SKM-1 treated with dmso at 0.1 percent for 144 hours (cell line): ENCODE measurements at regions not wholly inside any gene's neighbourhood (a gene's known extent, or its start where the extent isn't known, plus 50 kb on each side); places are given as distances from the start of the nearest gene placed in this dataset.

Experiments used
- DNase-seq: peaks from one replicate; lab custom pipeline; 2025; ENCODE audit not compliant: unreplicated experiment; lab: John Stamatoyannopoulos, UW

DNA sequence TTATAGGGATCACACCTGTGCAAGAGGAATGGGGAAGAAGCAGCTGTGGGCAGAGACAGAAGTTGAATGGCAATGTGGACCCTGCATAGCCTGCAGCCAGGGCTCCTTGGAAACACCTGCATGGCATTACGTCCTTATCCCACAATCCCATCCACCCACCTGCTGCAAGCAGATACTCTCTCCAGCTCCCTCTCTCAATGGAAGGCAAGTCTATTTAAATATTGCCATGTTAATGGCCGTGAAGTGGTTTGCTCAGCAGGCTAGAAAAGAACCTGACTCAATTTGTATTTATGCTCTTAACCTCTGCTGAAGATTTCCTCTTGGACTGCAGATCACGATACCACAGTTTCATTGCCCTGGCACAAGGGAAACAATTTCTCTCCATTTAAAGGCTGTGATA lies 417.0 kb downstream of the TYW1 start:
- no peak for DNase-seq

DNA sequence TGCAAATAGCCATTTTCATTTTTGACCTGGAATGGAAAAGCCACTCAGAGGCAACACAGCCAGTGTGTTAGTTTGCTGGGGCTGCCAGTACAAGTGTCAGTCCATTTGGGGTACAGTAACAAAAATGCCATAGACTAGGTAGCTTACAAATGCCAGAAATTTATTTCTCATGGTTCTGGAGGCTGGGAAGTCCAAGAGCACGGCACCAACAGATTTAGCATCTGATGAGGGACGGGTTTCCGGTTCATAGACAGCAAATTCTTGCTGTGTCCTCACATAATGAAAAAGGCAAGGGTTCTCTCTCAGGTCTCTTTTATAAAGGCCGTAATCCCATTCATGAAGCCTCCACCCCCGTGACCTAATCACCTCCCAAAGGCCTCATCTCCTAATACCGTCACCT lies 418.2 kb downstream of the TYW1 start:
- DNase-seq: no peak

DNA sequence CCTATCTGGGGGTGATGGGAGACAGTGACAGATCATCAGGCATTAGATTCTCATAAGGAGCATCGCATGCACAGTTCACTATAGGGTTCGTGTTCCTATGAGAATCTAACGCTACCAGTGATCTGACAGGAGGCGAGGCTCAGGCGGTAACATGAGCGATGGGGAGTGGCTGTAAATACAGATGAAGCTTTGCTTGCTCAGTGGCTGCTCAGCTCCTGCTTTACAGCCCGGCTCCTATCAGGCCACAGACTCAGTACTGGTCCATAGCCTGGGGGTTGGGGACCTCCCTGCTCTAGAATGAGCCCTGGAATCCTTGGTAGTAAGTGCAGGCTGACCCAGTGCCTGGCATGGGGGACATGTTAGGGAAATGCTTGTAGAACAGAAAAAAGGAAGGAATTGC lies 426.0 kb downstream of the TYW1 start:
- DNase-seq: no peak

DNA sequence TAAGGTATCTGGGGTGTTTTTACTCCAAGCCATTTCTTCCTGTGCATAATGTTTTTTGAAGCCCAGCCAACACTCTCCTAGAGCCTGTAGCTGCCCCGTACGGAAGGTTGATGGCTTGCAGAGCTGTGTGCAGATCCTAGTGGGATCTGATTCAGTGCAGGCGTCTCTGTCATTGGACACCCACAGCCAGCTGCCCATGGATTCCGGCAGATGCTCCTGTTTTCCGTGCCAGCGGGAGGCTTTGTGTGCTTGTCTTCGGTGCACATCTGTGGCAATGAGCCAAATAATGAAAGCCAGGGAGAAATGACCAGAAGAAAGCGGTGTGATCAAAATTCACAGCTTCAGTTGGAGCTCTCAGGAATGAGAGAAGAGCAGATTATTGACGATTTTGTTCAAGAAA lies 426.4 kb downstream of the TYW1 start:
- no peak for DNase-seq

DNA sequence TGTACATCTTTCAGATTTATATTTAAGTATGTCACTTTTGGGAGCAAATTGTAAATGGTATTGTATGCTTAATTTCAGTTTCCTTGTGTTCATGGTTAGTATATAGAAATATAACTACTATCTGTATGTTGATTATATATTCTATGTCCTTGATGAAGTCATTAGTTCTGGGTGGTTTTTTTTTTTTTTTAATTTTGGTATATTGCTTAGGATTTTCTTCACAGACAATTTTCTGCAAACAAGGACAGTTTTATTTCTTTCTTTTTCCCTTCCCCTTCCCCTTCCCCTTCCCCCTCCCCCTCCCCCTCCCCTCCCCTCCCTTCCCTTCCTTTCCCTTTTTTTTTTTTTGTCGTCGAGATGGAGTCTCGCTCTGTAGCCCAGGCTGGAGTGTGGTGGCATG lies 430.0 kb downstream of the TYW1 start:
- no peak for DNase-seq

DNA sequence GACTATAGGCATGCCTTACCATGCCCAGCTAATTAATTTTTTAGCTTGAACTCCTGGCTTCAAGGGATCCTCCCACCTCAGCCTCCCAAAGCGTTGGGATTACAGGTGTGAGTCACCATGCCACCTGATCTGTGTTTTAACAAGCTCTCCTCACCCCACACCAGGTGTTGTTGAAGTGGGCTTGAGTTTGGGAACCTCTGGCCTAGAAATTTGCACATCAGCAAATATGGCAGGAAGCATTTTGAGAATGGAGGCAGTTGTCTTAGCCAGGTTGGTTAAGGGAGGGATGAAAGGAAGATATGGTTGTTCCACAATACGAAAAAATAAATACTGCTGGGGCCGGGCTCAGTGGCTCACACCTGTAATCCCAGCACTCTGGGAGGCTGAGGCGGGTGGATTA lies 433.1 kb downstream of the TYW1 start:
- DNase-seq: no peak

DNA sequence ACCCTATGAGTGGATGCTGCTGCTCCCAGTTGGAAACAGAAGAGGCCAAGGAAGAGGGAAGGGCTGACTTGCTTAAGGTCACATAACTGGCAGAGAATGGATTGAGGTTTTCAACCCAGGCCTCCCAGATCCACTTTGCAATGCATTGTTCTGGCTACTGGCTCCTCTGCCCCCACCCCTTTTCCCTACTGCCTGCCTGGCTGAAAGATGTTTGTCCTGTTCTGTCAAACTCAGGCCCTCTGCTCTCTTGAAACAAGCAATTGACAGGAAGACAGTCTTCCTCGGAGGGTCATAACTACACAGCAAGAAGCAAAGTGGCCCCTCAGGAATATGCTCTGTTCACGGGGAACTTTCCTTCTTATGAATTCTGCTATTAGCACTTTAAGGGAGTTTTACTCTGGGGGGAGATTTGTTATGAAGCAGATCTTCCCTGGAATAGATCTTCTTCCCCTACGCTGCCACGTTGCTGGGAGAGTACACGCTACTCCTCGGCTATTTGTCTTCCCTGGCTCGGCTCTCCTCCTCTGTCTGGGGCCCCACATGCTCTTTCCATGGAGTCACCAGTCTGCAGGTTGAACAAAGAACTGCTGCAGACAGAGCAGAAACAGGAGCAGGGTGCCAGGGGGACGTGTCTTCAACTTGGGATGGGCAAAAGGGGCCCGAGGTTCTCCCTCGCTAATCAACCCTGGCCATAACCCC lies 436.1 kb downstream of the TYW1 start:
- no peak for DNase-seq

DNA sequence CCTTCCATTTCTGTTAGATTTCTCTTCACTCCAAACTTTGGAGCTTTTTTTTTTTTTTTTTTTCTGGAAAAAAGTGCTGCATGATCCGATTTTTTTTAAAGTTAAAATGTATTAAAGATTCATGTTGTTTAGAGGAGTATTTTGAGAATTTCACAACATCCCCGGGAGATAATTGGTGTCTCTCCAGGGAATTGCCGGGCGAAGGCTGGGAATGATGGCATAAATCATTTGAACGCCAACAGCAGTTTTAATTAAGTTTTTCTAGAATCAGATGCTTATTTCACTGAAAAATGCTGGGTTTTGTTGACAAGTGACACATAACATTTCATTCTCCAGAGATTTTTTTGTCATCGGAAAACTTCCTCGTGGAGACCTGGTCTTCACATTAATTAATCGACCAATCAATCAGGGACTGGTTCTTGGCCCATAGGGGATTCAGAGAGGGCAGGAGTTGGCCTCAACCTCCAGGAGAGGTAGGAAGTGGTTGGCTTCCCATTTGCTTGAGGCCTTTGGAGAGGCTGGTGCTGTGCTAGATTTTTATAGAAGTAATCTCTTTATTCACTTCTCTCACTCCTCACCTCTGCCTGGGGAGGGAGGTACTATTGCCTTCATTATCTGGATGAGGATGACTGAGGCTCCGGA lies 439.4 kb downstream of the TYW1 start:
- DNase-seq: no peak

DNA sequence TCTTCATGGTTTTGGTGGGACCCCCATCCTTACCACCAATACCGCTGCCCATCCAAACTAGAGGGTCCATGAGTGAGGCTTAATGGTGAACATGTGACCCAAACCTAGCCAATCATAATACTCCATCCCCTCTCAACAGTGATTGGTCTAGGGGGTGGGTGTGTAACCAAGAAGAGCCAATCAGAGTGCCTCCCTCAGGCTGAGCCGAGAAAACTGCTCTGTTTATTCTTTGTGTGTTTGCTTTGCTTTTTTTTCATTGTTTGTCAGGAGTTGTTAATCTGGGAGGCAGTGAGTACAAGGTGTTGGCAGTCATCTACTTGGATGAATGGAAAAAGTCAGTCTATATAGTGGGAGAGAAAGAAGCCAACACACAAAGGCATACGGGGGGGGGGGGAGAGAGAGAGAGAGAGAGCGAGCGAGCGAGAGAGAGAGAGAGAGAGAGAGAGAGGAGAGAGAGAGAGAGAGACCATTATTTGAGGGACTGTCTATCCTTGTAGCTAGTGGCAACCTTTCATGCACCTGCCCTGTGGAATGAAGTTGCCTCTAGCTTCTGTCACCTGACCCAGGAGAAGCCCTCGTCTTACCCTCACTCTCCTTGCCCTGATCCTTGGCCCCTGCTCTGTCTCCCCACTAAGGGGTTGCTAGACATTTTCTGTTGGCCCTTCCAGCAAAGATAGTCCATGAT lies 441.7 kb downstream of the TYW1 start:
- no peak for DNase-seq

DNA sequence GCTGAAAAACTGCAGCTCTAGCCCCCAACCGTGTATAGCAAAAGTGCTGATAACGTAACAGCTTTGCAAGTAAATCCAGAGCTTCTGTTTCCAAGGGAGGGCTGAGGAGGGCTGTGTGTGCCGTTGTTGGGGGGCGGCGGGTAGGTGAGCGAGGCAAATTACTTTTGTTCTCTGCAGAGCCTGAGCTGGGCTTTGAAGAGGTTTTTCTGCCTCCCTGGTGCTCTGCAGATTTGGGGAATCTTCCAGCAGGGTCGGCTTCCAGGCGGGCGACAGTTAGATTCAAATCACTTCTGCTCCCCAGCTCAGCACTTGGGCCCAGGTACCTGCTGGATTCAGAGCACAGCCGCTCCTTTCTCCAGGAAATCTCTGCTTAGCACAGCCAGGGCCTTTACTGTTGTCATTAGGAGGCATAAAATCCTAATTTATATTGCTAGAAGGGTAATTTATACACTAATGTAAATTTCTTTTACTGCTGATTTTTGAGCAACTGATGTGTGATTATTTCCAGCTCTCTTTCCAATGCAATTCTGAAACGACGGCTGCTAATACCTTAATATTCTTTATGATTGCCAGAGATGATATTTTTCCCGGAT lies 442.4 kb downstream of the TYW1 start:
- no peak for DNase-seq

DNA sequence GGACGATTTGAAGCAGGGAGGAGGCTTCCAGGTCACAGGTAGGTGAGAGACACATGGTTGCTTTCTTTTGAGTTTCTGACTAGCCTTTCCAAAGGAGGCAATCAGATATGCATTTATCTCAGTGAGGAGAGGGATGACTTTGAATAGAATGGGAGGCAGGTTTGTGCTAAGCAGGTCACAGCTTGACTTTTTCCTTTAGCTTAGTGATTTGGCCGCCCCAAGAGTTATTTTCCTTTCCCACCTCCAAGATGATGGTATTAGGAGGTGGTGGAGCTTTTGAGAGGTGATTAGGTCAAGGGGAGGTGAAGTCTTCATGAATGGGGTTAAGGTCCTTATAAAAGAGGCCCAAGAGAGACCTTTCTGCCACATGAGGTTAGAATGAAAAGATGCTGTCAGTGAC lies 443.7 kb downstream of the TYW1 start:
- no peak for DNase-seq

DNA sequence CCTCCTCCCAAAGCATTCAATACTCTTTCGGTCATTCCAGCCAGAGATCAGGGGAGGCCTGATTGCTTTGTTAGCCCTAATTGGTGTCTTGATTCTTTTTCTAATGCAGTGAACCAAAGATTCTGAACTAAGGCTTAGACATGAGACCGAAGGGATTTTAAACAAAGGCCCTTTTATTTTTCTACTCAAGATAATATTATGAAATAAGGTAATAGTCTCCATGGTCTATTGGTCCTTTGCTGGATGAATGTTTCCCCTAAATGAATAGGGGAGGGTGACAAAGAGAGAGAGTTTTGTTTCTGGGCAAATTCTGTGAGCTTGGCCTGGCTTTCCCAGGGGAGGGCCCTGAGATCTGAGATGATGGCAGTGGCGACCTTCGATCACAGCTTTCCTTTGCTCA lies 449.1 kb downstream of the TYW1 start:
- DNase-seq: no peak

DNA sequence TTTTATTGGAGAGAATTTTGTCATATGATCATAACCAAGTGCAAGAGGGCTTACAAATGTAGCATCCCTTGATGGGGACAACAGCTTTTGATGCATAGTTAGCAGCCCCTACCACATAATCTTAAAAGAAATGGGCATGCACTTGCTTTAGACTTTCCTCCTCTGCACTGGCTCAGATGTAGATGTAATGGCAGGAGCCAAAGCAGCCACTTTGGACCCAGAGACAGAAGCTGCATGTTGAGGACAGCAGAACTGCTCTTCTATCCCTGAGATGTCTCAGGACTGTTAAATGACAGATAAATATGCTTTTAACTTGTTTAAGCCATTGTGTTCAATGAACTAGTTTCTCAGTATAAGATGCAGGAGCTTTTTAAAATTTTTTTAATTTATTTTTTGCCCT lies 450.7 kb downstream of the TYW1 start:
- no peak for DNase-seq

DNA sequence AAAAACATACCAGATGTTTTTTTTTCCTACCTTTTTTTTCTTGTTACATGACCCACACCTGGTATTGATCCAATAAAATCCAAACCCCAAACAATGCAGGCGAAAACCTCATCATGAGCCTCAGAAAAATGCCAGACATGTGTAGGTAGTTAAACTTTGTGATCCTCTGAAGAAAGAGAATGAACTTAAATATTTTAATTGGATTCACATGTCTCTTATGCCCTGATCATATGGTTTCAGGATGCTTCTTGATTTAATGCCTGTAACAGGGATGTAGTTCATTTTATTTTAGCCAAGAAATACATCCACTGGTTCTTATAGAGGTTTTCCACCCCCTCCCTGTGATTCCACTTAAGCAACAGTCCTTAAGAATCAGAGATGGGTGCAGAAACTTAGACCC lies 451.6 kb downstream of the TYW1 start:
- no peak for DNase-seq

DNA sequence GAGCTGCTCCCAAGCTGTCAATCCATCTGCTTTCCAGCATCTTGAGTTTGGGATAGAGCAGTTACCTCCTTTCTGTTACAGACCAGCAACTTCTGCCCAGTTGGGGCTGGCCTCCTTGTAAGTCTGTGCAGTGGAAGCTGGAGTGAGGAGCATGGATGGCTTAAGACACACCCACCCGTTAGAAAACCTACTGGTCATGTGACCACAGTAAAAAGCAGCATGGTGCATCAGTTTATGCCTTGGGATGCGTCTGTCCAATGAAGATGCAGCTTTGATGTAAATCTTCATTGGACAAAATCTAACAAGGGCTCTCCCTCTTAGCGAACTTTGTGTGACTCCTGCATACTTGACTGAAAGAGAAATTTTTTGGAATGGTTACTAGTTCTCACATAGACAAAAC lies 453.5 kb downstream of the TYW1 start:
- no peak for DNase-seq

DNA sequence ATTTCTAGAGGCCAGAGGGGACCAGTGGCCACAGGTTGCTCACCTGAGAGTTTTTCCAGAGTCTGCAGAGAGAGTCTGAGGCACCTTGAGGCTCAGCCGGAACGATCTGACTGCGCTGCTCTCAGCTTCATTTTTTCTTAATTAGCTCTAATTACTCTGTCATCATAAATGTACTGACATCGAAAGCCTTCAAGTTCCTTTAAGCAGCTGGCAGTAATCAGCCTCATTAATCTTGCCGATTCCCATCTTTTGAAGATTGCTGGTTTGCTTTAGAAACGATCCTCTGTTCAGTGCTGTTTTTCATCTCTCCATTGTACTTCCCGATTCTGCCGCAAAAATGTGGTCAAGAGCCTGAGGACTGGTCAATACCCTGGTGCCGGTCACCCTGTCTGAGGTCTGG lies 454.7 kb downstream of the TYW1 start:
- DNase-seq: no peak

DNA sequence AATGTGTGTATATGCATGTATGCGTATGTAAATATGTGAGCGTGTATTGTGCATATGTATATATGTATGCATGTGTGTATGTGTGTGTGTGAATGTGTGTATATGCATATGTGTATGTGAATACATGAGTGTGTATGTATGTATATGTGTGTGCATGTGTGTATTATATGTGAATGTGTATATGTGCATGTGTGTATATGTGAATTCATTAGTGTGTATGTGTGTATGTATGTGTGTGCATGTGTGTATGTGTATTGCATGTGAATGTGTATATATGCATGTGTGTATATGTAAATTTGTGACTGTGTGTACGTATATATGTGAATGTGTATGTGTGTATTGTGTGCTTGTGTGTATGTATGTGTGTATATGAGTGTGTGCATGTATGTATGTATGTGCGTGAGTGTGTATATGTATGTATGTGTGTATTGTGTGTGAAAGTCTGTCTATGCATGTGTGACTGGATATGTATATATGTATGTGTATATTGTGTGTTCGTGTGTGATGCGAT lies 455.9 kb downstream of the TYW1 start:
- no peak for DNase-seq

DNA sequence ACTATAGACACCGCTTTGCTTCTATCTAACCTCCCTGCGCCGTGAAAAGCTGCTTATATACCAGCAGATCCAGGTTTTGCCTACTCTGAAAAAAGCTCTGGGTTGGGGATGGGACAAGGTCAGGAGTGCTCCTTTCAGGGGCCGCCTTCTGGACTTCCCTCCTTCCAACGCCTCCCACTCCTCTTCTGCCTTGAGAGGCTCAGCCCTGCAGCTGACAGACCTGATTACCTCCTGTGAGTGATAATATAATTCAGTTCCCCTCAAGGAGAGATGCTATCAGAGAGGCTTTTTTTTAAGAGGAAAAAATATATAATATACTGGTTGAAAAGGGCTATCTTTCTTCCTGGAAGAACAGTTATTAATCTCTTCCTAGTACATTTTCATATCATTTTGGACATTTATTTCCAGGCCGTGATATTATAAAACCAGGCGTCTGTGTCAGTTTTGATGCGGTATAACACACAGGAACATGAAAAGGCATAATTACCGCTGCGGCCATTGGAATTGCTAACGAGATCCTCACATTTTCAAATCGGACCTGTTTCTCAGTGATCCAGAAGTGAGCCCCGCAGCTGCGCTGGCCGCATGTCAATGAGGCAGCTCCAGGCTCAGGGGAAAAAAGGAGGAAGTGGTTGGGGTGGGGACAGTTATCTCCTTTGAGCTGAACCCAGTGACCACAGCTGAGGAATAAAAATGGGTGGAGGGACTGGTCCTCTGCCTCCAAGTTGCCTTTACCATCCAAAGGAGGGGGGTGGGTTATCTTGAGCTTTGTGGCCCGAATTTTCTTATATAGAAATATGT lies 457.1 kb downstream of the TYW1 start:
- peak; percentile 42 for DNase-seq

DNA sequence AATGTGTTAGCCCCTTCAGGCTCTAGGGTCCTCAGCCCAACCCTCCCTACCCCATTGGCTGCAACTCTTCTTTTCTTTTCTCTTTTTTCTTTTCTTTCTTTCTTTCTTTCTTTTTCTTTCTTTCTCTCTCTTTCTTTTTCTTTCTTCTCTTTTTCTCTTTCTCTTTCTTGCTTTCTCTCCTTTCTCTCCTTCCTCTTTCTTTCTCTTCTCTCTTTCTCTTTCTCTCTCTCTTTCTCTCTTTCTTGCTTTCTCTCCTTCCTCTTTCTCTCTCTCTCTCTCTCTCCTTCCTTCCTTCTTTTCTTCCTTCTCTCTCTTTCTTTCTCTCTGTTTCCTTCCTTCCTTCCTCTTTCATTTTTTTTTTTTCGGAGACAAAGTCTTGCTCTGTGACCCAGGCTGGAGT lies 458.9 kb downstream of the TYW1 start:
- no peak for DNase-seq

DNA sequence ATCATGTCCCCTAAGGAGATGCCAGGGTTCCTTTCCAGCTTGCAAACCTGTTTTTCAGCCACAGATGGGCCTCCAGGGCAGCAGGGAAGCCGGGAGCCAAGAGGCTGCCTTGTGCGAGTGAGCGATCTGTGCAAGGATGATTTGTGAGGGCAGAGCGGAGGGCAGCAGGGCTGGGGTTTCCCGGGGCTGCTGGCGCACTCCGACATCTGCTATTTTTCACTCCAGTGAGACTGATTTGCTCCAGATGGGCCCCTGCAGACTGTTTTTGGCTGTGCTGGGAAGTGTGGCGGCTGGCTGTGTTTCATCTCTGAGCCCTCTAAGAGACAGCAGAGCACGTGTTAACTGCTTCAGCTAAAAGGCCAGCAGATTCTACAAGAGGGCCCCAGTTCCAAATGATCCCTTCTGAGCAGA lies 466.2 kb downstream of the TYW1 start:
- DNase-seq: no peak

DNA sequence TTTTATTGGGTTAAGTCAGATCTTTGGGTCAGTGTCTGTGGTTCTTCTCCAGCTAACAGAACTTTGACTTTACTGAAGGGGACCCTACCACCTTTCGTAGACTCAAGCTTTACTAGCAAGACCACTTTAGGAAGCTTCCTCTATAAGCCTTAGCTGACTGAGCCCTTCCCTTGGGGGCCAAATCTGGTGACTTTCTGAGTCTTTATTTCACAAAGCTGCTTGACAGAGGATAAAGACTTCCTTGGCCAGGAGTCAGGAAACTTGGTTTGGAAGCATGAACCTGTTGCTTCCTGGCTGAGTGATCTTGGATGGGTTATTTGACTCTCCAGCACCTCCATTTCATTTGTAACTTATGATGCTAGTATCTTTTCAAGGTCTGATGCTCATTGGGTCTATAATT lies 466.7 kb downstream of the TYW1 start:
- no peak for DNase-seq
